Large intestine (tissue), 3 donors: ENCODE measurements at regions not wholly inside any gene's neighbourhood (a gene's known extent, or its start where the extent isn't known, plus 50 kb on each side); places are given as distances from the start of the nearest gene placed in this dataset.
A peak's percentile ranks its signal among the peaks of the same experiment; 100 is the strongest.

Experiments used
- DNase-seq, 2 donors: peaks; one replicate each; pipeline versions ENCODE4 v3.0.0 to v3.0.0-alpha.2; 2013
- H3K27ac ChIP-seq: one replicate; pipeline ENCODE4 v1.5.1; 2013; ENCODE audit warnings: low read length
- H3K27me3 ChIP-seq: 2 replicates; pipeline ENCODE4 v1.6.1; 2013; ENCODE audit warnings: low read length; ENCODE audit not compliant: control insufficient read depth, insufficient read depth
- H3K36me3 ChIP-seq: 2 replicates; pipeline ENCODE4 v1.6.1; 2013; ENCODE audit warnings: low read length; ENCODE audit not compliant: control insufficient read depth, insufficient read depth
- H3K4me1 ChIP-seq: one replicate; pipeline ENCODE4 v1.6.1; 2013; ENCODE audit warnings: low read length; ENCODE audit not compliant: control insufficient read depth, insufficient read depth
- H3K4me3 ChIP-seq: one replicate; pipeline ENCODE4 v1.5.1; 2013; ENCODE audit warnings: low read length
- H3K9me3 ChIP-seq: one replicate; pipeline ENCODE4 v1.6.1; 2013; ENCODE audit warnings: mild to moderate bottlenecking, low read depth, low read length, moderate library complexity; ENCODE audit not compliant: control insufficient read depth
- WGBS: methylation state at CpG from one replicate; pipeline ENCODE4 v1.1.5; 2013; ENCODE audit warnings: low lambda C conversion rate; ENCODE audit not compliant: insufficient coverage; 5-methylcytosine and 5-hydroxymethylcytosine counted together

- WGBS, result no CpG with 5 or more reads among the region's 2 CpGs
Measured at GRCh38 chr3:109707617-109708016, 370.3 kb upstream of the DPPA4 start.

GRCh38 chr3:109713288-109713687, 375.9 kb upstream of the DPPA4 start:
- H3K9me3 ChIP-seq, result no peaks in the 10 kb centered on the region
- no peaks in the 10 kb centered on the region for H3K27me3 ChIP-seq
- H3K4me3 ChIP-seq, result no peak overlapping the region
- DNase-seq, result no peak
- no peak overlapping the region for H3K27ac ChIP-seq
- H3K36me3 ChIP-seq, result no peaks in the 10 kb centered on the region
- H3K4me1 ChIP-seq, result no peaks in the 10 kb centered on the region
- 100% methylated on average over 2 of the region's 2 CpGs for WGBS

More at GRCh38 chr3:109707617-109708016, 370.3 kb upstream of the DPPA4 start:
- Histone ChIP-seq H3K4me3 (no peak overlapping the region), H3K9me3 (no peaks in the 10 kb centered on the region), H3K36me3 (no peaks in the 10 kb centered on the region), H3K27ac (no peak overlapping the region), H3K27me3 (no peaks in the 10 kb centered on the region), H3K4me1 (no peaks in the 10 kb centered on the region)
- no peak for DNase-seq

- H3K36me3 ChIP-seq, result no peaks in the 10 kb centered on the region
- no peaks in the 10 kb centered on the region for H3K27me3 ChIP-seq
- H3K27ac ChIP-seq, result no peak overlapping the region
- no peak overlapping the region for H3K4me3 ChIP-seq
- 100% methylated on average over 1 of the region's 3 CpGs for WGBS
- no peaks in the 10 kb centered on the region for H3K9me3 ChIP-seq
- DNase-seq, result no peak
- H3K4me1 ChIP-seq, result no peaks in the 10 kb centered on the region
Measured at GRCh38 chr3:109715707-109716106, 378.4 kb upstream of the DPPA4 start.

- WGBS, result no CpG with 5 or more reads among the region's 4 CpGs
Measured at GRCh38 chr3:109718850-109719249, 381.5 kb upstream of the DPPA4 start.

GRCh38 chr3:109728861-109729494, 391.6 kb upstream of the DPPA4 start:
- Histone ChIP-seq H3K9me3 (no peaks in the 10 kb centered on the region), H3K4me3 (no peak overlapping the region), H3K4me1 (no peaks in the 10 kb centered on the region), H3K27ac (no peak overlapping the region), H3K27me3 (no peaks in the 10 kb centered on the region), H3K36me3 (no peaks in the 10 kb centered on the region)
- no peak for DNase-seq
- no CpG with 5 or more reads among the region's 1 CpG for WGBS

More at GRCh38 chr3:109718850-109719249, 381.5 kb upstream of the DPPA4 start:
- H3K4me1 ChIP-seq, result no peaks in the 10 kb centered on the region
- no peak overlapping the region for H3K27ac ChIP-seq
- no peaks in the 10 kb centered on the region for H3K9me3 ChIP-seq
- no peaks in the 10 kb centered on the region for H3K36me3 ChIP-seq
- DNase-seq, result peak in 1 of 2 donors; percentile 4
- H3K4me3 ChIP-seq, result no peak overlapping the region
- H3K27me3 ChIP-seq, result no peaks in the 10 kb centered on the region

- H3K27me3 ChIP-seq, result no peaks in the 10 kb centered on the region
- no peak overlapping the region for H3K4me3 ChIP-seq
- no peaks in the 10 kb centered on the region for H3K4me1 ChIP-seq
- DNase-seq, result peak; percentile 22 to 24
- no peak overlapping the region for H3K27ac ChIP-seq
- H3K9me3 ChIP-seq, result peaks cover under 1% of the 10 kb centered on the region
- H3K36me3 ChIP-seq, result no peaks in the 10 kb centered on the region
- 83% methylated on average over 2 of the region's 6 CpGs for WGBS
Measured at GRCh38 chr3:109731639-109732473, 394.5 kb upstream of the DPPA4 start.

GRCh38 chr3:109743981-109744380, 406.6 kb upstream of the DPPA4 start:
- H3K9me3 ChIP-seq, result no peaks in the 10 kb centered on the region
- H3K4me1 ChIP-seq, result no peaks in the 10 kb centered on the region
- WGBS, result no CpG with 5 or more reads among the region's 3 CpGs
- no peak for DNase-seq
- H3K36me3 ChIP-seq, result no peaks in the 10 kb centered on the region
- H3K27ac ChIP-seq, result no peak overlapping the region
- H3K27me3 ChIP-seq, result no peaks in the 10 kb centered on the region
- H3K4me3 ChIP-seq, result no peak overlapping the region

GRCh38 chr3:109772520-109772919, 435.2 kb upstream of the DPPA4 start:
- Histone ChIP-seq H3K4me1 (no peaks in the 10 kb centered on the region), H3K36me3 (no peaks in the 10 kb centered on the region), H3K27ac (no peak overlapping the region), H3K4me3 (no peak overlapping the region), H3K27me3 (no peaks in the 10 kb centered on the region), H3K9me3 (no peaks in the 10 kb centered on the region)
- no peak for DNase-seq
- 94% methylated on average over 5 of the region's 5 CpGs for WGBS

- Histone ChIP-seq H3K36me3 (no peaks in the 10 kb centered on the region), H3K27me3 (no peaks in the 10 kb centered on the region), H3K27ac (no peak overlapping the region), H3K4me3 (no peak overlapping the region), H3K4me1 (no peaks in the 10 kb centered on the region), H3K9me3 (no peaks in the 10 kb centered on the region)
- DNase-seq, result no peak
- whole genome bisulfite sequencing, result 83% methylated on average over 1 of the region's 2 CpGs
Measured at GRCh38 chr3:109774108-109774507, 436.8 kb upstream of the DPPA4 start.

GRCh38 chr3:109784285-109784684, 446.9 kb upstream of the DPPA4 start:
- no peaks in the 10 kb centered on the region for H3K36me3 ChIP-seq
- H3K27ac ChIP-seq, result no peak overlapping the region
- WGBS, result 100% methylated on average over 1 of the region's 1 CpG

More at GRCh38 chr3:109784285-109784684, 446.9 kb upstream of the DPPA4 start:
- no peaks in the 10 kb centered on the region for H3K9me3 ChIP-seq
- H3K4me3 ChIP-seq, result no peak overlapping the region
- DNase-seq, result no peak
- no peaks in the 10 kb centered on the region for H3K27me3 ChIP-seq
- H3K4me1 ChIP-seq, result no peaks in the 10 kb centered on the region
